Fibroblast of peridontal ligament (primary cell): ENCODE measurements at regions not wholly inside any gene's neighbourhood (a gene's known extent, or its start where the extent isn't known, plus 50 kb on each side); places are given as distances from the start of the nearest gene placed in this dataset.

Experiments
- DNase-seq: peaks from one replicate; pipeline ENCODE4 v3.0.0-alpha.2; 2010; ENCODE audit errors: extremely low read depth

GRCh38 chr6:139650941-139651340 is 276.5 kb upstream of the CITED2 start:
- DNase-seq = no peak

GRCh38 chr6:139649732-139650131 is 275.3 kb upstream of the CITED2 start:
- DNase-seq = no peak

GRCh38 chr6:139649128-139649527 is 274.7 kb upstream of the CITED2 start:
- no peak for DNase-seq

GRCh38 chr6:139648430-139649000 is 274.1 kb upstream of the CITED2 start:
- DNase-seq = no peak

- DNase-seq = no peak
Observed at GRCh38 chr6:139647841-139648240, 273.4 kb upstream of the CITED2 start.

- peak; percentile 32 for DNase-seq
Observed at GRCh38 chr6:139647016-139647415, 272.6 kb upstream of the CITED2 start.

GRCh38 chr6:139644821-139645220 is 270.4 kb upstream of the CITED2 start:
- peak; percentile 23 for DNase-seq

GRCh38 chr6:139643986-139644385 is 269.5 kb upstream of the CITED2 start:
- no peak for DNase-seq

- no peak for DNase-seq
Observed at GRCh38 chr6:139642346-139642745, 267.9 kb upstream of the CITED2 start.

- no peak for DNase-seq
Observed at GRCh38 chr6:139641376-139641775, 266.9 kb upstream of the CITED2 start.

- DNase-seq = no peak
Observed at GRCh38 chr6:139640921-139641320, 266.5 kb upstream of the CITED2 start.

GRCh38 chr6:139640448-139640847 is 266.0 kb upstream of the CITED2 start:
- DNase-seq = peak; percentile 54

GRCh38 chr6:139639507-139639906 is 265.1 kb upstream of the CITED2 start:
- DNase-seq = no peak

GRCh38 chr6:139638179-139638941 is 263.9 kb upstream of the CITED2 start:
- no peak for DNase-seq

GRCh38 chr6:139637766-139638165 is 263.3 kb upstream of the CITED2 start:
- no peak for DNase-seq

GRCh38 chr6:139636391-139636790 is 261.9 kb upstream of the CITED2 start:
- no peak for DNase-seq

GRCh38 chr6:139635401-139636130 is 261.1 kb upstream of the CITED2 start:
- no peak for DNase-seq

GRCh38 chr6:139632840-139633239 is 258.4 kb upstream of the CITED2 start:
- DNase-seq = no peak

GRCh38 chr6:139628270-139628669 is 253.8 kb upstream of the CITED2 start:
- DNase-seq = no peak

- DNase-seq = no peak
Observed at GRCh38 chr6:139627091-139627490, 252.6 kb upstream of the CITED2 start.

GRCh38 chr6:139625998-139626975 is 251.8 kb upstream of the CITED2 start:
- DNase-seq = peak; percentile 23
